Chondrocyte (in vitro differentiated cells): ENCODE measurements at regions not wholly inside any gene's neighbourhood (a gene's known extent, or its start where the extent isn't known, plus 50 kb on each side); places are given as distances from the start of the nearest gene placed in this dataset.

Experiments
- DNase-seq: peaks from one replicate; pipeline ENCODE4 v3.0.0; 2021; ENCODE audit warnings: mixed read lengths, low spot score
- H3K27ac Mint-ChIP-seq: one replicate; pipeline ENCODE4 v1.8.0; 2021; ENCODE audit warnings: mild to moderate bottlenecking, moderate library complexity, mixed read lengths; ENCODE audit not compliant: unreplicated experiment
- H3K27me3 Mint-ChIP-seq: 2 replicates; pipeline ENCODE4 v1.8.0; 2021; ENCODE audit warnings: low read depth, mixed read lengths
- H3K36me3 Mint-ChIP-seq: 2 replicates; pipeline ENCODE4 v1.8.0; 2021; ENCODE audit warnings: low read depth, mixed read lengths
- H3K4me1 Mint-ChIP-seq: 2 replicates; pipeline ENCODE4 v1.8.0; 2021; ENCODE audit warnings: low read depth, mild to moderate bottlenecking, mixed read lengths
- H3K4me3 Mint-ChIP-seq: one replicate; pipeline ENCODE4 v1.8.0; 2021; ENCODE audit warnings: mild to moderate bottlenecking, moderate library complexity, mixed read lengths; ENCODE audit not compliant: unreplicated experiment
- H3K9me3 Mint-ChIP-seq: 2 replicates; pipeline ENCODE4 v1.8.0; 2021; ENCODE audit warnings: low read depth, mixed read lengths
- TF ChIP-seq, protein P1 (sequence below): fragments of 200-600 bp; sonication (generic); IDR thresholded peaks from 2 replicates; pipeline ENCODE4 v1.5.0; 2021; ENCODE audit warnings: antibody characterized with exemption, mild to moderate bottlenecking, moderate library complexity

- no peak for DNase-seq
- H3K27ac Mint-ChIP-seq, result no peak overlapping the region
- H3K36me3 Mint-ChIP-seq, result no peaks in the 10 kb centered on the region
- no peaks in the 10 kb centered on the region for H3K9me3 Mint-ChIP-seq
- H3K4me3 Mint-ChIP-seq, result no peak overlapping the region
- TF ChIP-seq, protein P1, sequence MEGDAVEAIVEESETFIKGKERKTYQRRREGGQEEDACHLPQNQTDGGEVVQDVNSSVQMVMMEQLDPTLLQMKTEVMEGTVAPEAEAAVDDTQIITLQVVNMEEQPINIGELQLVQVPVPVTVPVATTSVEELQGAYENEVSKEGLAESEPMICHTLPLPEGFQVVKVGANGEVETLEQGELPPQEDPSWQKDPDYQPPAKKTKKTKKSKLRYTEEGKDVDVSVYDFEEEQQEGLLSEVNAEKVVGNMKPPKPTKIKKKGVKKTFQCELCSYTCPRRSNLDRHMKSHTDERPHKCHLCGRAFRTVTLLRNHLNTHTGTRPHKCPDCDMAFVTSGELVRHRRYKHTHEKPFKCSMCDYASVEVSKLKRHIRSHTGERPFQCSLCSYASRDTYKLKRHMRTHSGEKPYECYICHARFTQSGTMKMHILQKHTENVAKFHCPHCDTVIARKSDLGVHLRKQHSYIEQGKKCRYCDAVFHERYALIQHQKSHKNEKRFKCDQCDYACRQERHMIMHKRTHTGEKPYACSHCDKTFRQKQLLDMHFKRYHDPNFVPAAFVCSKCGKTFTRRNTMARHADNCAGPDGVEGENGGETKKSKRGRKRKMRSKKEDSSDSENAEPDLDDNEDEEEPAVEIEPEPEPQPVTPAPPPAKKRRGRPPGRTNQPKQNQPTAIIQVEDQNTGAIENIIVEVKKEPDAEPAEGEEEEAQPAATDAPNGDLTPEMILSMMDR, result no peak
- H3K27me3 Mint-ChIP-seq, result peaks cover 3% of the 10 kb centered on the region
- H3K4me1 Mint-ChIP-seq, result no peaks in the 10 kb centered on the region
Observed at GRCh38 chr10:9437131-9437530, 1382.6 kb downstream of the GATA3 start.

DNA sequence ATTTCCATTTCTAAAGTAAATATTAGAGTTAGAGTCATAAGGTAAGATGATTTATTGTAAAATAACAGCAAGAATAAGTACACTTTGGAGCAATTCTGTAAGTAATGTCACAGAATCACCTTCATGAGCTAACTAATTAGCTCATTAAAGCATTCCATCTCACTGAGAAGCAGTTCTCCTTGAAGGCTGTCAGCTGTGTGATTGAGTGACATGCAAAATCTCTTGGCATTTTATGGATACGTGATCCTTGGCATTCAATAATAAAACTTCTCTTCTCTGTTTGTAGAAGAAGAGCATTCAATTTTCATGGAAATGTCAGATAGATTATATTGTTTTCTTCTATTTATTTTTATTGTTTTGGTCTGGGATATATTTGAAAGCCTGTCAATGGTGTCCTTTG, 1389.3 kb downstream of the GATA3 start:
- H3K9me3 Mint-ChIP-seq, result no peaks in the 10 kb centered on the region

GRCh38 chr10:9449530-9449929, 1395.0 kb downstream of the GATA3 start:
- H3K27me3 Mint-ChIP-seq, result peaks cover 2% of the 10 kb centered on the region
- no peaks in the 10 kb centered on the region for H3K4me1 Mint-ChIP-seq
- no peak overlapping the region for H3K4me3 Mint-ChIP-seq
- no peak overlapping the region for H3K27ac Mint-ChIP-seq
- no peak for DNase-seq
- TF ChIP-seq, protein P1, result no peak
- H3K9me3 Mint-ChIP-seq, result peaks cover 5% of the 10 kb centered on the region
- H3K36me3 Mint-ChIP-seq, result no peaks in the 10 kb centered on the region

More for the DNA sequence above, 1389.3 kb downstream of the GATA3 start:
- Mint-ChIP-seq H3K27me3 (no peaks in the 10 kb centered on the region), H3K4me3 (no peak overlapping the region), H3K36me3 (no peaks in the 10 kb centered on the region), H3K27ac (no peak overlapping the region), H3K4me1 (no peaks in the 10 kb centered on the region)
- TF ChIP-seq, protein P1, result no peak
- DNase-seq, result no peak

DNA sequence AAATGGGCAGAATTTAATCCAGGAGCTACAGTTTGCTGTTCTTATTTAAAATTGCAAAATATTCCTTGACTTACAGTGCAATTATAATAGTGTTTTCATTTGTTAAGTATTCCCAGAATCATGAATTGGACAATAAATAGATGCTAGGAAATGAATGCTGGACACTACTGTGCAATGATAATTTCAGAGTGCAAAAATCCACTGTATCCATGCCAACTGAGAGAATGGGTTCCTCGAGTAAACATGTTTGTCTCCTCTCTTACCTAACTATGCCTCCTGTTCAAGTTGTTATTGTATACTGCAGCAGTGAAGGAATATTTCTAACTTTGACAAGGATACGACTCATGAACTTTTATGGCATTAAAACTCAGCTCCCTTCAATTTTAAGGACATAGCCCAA, 1396.3 kb downstream of the GATA3 start:
- Mint-ChIP-seq H3K9me3 (peaks cover 7% of the 10 kb centered on the region), H3K4me1 (no peaks in the 10 kb centered on the region), H3K4me3 (no peak overlapping the region), H3K36me3 (no peaks in the 10 kb centered on the region), H3K27ac (no peak overlapping the region), H3K27me3 (peaks cover 2% of the 10 kb centered on the region)
- DNase-seq, result no peak
- TF ChIP-seq, protein P1, result no peak

GRCh38 chr10:9451211-9451773, 1396.8 kb downstream of the GATA3 start:
- H3K36me3 Mint-ChIP-seq, result no peaks in the 10 kb centered on the region
- no peak overlapping the region for H3K27ac Mint-ChIP-seq
- H3K27me3 Mint-ChIP-seq, result peaks cover 2% of the 10 kb centered on the region
- H3K4me1 Mint-ChIP-seq, result no peaks in the 10 kb centered on the region
- peaks cover 7% of the 10 kb centered on the region for H3K9me3 Mint-ChIP-seq
- TF ChIP-seq, protein P1, result no peak
- no peak overlapping the region for H3K4me3 Mint-ChIP-seq
- no peak for DNase-seq
